Ureter (tissue), 1 donor: ENCODE measurements at regions not wholly inside any gene's neighbourhood (a gene's known extent, or its start where the extent isn't known, plus 50 kb on each side); places are given as distances from the start of the nearest gene placed in this dataset.

Source experiments
- DNase-seq: peaks from one replicate; pipeline ENCODE4 v3.0.0-alpha.2; 2020; ENCODE audit warnings: low spot score
- donor health status: DM: yes; HTN: yes; CAD: no.

GRCh38 chr14:95382747-95383146 lies 63.0 kb upstream of the CLMN start:
- DNase-seq = no peak

DNA sequence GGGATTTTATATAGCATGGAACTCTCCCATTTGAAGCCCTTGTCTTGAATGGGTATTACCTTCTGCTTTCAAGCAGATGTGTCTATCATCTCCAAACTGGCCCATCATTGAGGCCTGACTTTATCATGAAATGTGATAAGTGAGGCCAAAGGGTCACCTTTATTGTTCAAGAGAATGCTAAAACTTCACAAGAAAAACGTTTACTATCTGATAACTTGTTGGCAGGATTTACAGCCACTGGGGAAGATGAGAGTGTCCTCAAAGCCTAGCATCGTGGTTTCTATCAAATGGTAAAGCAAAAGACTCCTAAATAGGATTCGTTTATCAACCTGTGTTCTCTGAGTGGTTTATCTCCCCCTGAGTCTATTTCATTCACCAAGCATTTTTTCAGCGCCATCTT lies 62.0 kb upstream of the CLMN start:
- no peak for DNase-seq

DNA sequence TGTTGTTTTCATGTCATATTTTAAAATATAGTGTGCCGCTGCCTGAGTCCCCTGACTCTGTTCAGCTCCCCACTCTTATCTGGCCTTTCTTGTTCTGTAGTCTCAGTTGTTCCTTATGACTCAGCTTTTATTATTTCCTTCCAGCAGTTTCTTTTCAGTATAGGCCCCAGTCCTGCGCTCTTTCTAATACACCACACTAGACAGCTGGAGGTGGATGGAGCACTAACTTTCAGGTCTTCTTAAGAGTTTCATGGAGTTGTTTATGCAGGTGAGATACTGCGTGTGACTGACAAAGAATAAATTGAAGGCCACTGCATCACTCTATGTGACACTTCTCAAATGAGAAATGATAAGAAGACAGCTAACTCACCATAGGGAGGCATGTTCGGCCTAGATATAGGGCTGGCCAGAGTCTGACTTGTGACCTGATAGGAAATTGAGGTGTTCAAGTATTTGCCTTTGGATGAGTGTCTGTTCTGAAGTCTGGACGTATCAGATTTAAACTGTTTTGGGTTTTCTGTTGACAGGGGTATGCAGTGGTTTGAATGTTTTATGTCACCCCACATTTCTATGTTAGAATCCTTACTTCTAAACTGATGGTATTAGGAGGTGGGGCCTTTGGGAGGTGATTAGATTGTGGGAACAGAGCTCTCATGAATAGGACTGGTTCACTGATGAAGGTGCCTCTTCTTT lies 60.8 kb upstream of the CLMN start:
- no peak for DNase-seq

GRCh38 chr14:95379634-95380033 lies 59.9 kb upstream of the CLMN start:
- no peak for DNase-seq

DNA sequence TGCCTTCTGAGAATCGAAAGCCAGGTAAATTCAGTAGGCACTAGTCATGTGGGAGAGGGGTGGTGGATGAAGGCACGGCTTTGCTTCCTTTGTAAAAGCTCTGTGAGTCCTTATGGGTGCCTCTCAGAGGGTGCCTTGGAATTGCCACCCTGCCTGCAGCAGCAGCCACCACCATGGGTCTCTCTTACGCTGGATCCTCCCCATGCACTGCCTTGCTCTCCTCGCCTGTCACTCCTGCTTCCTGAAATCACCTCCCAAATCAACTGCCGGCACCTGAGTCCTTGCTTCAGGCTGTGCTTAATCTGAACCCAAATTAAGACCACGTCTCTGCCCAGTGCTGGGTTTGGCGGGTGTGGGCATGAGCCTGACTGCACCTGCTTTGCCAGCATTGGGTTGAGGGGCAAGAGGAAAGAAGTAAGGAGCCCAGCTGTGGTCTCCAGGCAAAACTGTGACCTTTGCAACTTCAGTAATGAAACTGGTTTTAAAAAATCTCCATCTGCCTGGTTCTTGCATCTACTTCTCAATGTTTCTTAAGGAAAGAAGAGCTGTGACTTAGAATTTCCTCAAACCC lies 55.9 kb upstream of the CLMN start:
- DNase-seq = no peak

DNA sequence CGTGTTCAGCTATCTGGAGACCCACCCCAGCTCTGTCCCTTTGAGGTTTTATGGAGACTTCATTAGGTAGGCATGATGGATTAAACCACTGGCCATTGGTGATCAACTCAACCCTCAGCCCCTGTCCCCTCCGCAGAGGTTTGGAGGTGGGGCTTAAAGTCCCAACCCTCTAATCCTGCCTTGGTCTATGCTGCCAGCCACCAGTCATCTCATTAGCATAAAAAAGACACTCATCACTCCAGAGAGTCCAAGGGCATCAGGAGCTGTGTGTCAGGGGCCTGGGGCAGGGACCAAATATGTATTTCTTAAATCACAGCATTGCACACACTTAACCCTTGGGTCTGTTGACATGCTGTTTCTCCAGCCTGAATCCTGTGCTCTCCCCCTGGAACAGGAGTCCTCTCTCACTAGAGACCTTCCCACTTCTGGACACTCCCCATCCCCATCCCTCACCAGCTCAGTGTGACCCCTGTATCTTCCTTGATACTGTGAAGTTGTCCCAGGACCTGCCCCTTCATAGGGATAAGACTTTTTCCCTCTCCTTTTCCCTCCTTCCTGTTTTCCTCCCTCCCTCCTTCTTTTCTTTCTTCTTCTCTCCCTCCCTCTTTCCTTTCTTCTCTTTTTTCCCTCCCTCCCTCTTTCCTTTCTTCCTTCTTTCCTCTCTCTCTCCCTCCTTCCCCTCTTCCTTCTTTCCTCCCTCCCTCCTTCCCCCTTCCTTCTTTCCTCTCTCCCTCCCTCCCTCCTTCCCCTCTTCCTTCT lies 54.7 kb upstream of the CLMN start:
- DNase-seq = no peak

DNA sequence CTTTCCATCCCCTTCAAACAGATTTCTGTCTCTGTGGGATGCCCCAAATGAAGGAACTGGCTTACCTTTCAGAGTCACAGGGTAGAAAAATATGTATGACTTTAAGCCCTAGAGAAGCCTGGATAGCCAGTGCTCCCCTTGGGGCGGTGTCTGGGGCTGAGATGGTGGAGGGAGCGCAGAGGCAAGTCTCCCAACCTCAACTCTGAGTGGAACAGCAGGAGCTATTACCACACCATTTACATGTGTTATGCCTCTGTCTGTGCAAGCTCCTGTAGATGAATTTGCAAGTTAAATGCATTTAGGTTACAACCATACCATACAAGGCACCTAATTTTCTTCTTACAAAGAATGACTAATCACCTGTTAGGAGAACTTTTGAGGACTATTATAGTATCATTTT lies 50.4 kb upstream of the CLMN start:
- no peak for DNase-seq
